ENCODE measurements at regions not wholly inside any gene's neighbourhood (a gene's known extent, or its start where the extent isn't known, plus 50 kb on each side); places are given as distances from the start of the nearest gene placed in this dataset.

DNA sequence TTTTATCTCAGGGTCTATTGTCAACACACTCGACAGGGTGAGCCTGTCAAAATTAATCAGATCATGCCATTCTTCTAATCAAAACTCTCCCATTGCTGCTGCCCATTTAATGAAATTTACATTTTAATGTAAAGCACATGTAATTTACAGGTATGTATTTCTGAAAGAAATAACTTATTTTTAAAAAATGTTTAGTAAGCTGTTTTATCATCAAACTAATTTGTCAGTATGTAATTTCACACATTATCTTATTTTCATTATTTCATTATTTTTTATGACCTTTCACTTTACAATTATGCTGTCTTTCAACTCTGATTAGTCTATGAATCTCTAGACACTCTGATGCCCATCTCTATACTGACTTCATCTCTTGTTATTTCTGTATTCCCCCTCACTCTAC lies 467.8 kb downstream of the ZNF804A start:
- TF ChIP-seq CEBPB (IDR thresholded peaks at IDR 0.05; ENCODE audit: low read depth, low read length) (no peak), MXI1 (IDR thresholded peaks at IDR 0.05; ENCODE audit: borderline replicate concordance, low read depth, low read length) (no peak), POLR2A (IDR thresholded peaks at IDR 0.05; ENCODE audit: low read depth, low read length) (no peak), SMC3 (IDR thresholded peaks at IDR 0.05; ENCODE audit: low read depth, low read length) (no peak)
- TF ChIP-seq, protein P1, sequence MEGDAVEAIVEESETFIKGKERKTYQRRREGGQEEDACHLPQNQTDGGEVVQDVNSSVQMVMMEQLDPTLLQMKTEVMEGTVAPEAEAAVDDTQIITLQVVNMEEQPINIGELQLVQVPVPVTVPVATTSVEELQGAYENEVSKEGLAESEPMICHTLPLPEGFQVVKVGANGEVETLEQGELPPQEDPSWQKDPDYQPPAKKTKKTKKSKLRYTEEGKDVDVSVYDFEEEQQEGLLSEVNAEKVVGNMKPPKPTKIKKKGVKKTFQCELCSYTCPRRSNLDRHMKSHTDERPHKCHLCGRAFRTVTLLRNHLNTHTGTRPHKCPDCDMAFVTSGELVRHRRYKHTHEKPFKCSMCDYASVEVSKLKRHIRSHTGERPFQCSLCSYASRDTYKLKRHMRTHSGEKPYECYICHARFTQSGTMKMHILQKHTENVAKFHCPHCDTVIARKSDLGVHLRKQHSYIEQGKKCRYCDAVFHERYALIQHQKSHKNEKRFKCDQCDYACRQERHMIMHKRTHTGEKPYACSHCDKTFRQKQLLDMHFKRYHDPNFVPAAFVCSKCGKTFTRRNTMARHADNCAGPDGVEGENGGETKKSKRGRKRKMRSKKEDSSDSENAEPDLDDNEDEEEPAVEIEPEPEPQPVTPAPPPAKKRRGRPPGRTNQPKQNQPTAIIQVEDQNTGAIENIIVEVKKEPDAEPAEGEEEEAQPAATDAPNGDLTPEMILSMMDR (conservative IDR thresholded peaks at IDR 0.05; ENCODE audit: low read depth, low read length) = no peak
- TF ChIP-seq, protein P2, sequence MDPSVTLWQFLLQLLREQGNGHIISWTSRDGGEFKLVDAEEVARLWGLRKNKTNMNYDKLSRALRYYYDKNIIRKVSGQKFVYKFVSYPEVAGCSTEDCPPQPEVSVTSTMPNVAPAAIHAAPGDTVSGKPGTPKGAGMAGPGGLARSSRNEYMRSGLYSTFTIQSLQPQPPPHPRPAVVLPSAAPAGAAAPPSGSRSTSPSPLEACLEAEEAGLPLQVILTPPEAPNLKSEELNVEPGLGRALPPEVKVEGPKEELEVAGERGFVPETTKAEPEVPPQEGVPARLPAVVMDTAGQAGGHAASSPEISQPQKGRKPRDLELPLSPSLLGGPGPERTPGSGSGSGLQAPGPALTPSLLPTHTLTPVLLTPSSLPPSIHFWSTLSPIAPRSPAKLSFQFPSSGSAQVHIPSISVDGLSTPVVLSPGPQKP (IDR thresholded peaks at IDR 0.05; ENCODE audit: borderline replicate concordance, low read depth, low read length) = no peak

All from IMR-90 (cell line).